RKO (cell line): ENCODE measurements at regions not wholly inside any gene's neighbourhood (a gene's known extent, or its start where the extent isn't known, plus 50 kb on each side); places are given as distances from the start of the nearest gene placed in this dataset.

ENCODE experiments used
- DNase-seq: peaks from one replicate; pipeline ENCODE4 v3.0.0-alpha.2; 2016; ENCODE audit warnings: low spot score

GRCh38 chr5:115402822-115403577 is 106.5 kb upstream of the CCDC112 start:
- no peak for DNase-seq

GRCh38 chr5:115402092-115402491 is 105.6 kb upstream of the CCDC112 start:
- no peak for DNase-seq

GRCh38 chr5:115398719-115399118 is 102.3 kb upstream of the CCDC112 start:
- DNase-seq, result no peak

- DNase-seq, result no peak
Observed at GRCh38 chr5:115396688-115397087, 100.2 kb upstream of the CCDC112 start.

GRCh38 chr5:115396081-115396480 is 99.6 kb upstream of the CCDC112 start:
- DNase-seq, result no peak

GRCh38 chr5:115394531-115394930 is 98.1 kb upstream of the CCDC112 start:
- DNase-seq, result no peak

GRCh38 chr5:115393239-115393638 is 96.8 kb upstream of the CCDC112 start:
- no peak for DNase-seq

GRCh38 chr5:115392611-115393010 is 96.2 kb upstream of the CCDC112 start:
- DNase-seq, result no peak

GRCh38 chr5:115391780-115392179 is 95.3 kb upstream of the CCDC112 start:
- no peak for DNase-seq

- DNase-seq, result no peak
Observed at GRCh38 chr5:115389799-115390382, 93.4 kb upstream of the CCDC112 start.

- no peak for DNase-seq
Observed at GRCh38 chr5:115389034-115389798, 92.8 kb upstream of the CCDC112 start.

GRCh38 chr5:115388240-115388639 is 91.8 kb upstream of the CCDC112 start:
- DNase-seq, result no peak

GRCh38 chr5:115387816-115388215 is 91.4 kb upstream of the CCDC112 start:
- DNase-seq, result no peak

- no peak for DNase-seq
Observed at GRCh38 chr5:115386657-115387056, 90.2 kb upstream of the CCDC112 start.

GRCh38 chr5:115384587-115385375 is 88.3 kb upstream of the CCDC112 start:
- DNase-seq, result no peak

- DNase-seq, result no peak
Observed at GRCh38 chr5:115382989-115383388, 86.5 kb upstream of the CCDC112 start.

- no peak for DNase-seq
Observed at GRCh38 chr5:115381911-115382662, 85.6 kb upstream of the CCDC112 start.

- no peak for DNase-seq
Observed at GRCh38 chr5:115379622-115380344, 83.3 kb upstream of the CCDC112 start.

GRCh38 chr5:115378754-115379153 is 82.3 kb upstream of the CCDC112 start:
- no peak for DNase-seq

GRCh38 chr5:115377468-115378217 is 81.2 kb upstream of the CCDC112 start:
- DNase-seq, result peak; percentile 74
